GM04504 (cell line): ENCODE measurements at regions not wholly inside any gene's neighbourhood (a gene's known extent, or its start where the extent isn't known, plus 50 kb on each side); places are given as distances from the start of the nearest gene placed in this dataset.

Source experiments
- DNase-seq: peaks from one replicate; pipeline ENCODE4 v3.0.0-alpha.2; 2012; ENCODE audit warnings: low read depth

DNA sequence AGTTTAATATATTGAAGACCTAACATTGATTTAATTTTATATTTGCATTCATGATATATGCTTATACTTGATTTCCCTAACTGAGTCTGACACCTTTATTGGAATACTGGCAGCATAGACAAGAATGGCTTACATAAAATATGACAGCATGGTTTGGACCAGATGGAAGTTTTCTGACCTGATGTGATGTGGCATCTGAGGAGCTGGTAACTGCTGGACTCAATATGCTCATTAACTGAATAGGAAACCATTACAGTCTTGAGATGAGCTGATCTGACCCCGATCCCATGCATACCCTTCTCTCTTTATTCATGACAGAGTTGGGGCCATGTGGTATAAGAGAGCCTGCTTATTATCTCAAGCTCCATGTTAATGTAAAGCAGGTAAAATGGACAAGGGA is 604.8 kb upstream of the SEL1L start:
- no peak for DNase-seq

DNA sequence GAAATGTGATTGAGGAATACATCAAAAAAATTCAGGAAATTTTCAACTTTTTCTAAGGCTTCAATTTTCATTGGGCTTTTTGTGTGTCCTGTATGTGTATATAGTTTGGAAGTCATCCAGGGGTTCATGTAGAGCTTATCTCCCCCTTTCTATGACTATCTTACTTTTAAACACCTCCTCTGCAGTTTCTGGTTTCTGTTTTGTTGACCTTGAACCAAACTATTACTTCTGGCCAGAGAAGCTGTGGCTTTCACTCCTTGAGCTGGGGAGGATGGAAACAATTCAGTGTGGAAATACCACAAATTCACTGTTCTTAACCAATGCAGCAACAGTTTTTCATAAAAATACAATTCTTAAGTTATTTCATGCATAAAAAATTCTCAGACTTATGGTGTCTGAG is 613.2 kb upstream of the SEL1L start:
- no peak for DNase-seq

DNA sequence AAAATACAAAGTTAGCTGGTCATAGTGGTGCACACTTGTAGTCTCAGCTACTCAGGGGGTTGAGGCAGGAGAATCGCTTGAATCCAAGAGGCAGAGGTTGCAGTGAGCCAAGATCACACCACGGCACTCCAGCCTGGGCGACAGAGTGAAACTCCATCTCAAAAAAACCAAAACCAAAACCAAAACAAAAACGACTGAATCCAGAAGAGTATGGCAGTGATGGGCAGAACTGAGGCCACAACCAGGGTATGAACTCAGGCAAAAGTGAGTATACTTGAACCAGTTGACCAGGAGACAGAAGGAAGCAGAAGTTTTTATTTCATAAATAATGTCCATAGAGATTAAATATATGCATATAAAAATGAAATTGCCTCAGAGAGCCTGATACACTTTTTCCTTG is 620.0 kb upstream of the SEL1L start:
- no peak for DNase-seq

DNA sequence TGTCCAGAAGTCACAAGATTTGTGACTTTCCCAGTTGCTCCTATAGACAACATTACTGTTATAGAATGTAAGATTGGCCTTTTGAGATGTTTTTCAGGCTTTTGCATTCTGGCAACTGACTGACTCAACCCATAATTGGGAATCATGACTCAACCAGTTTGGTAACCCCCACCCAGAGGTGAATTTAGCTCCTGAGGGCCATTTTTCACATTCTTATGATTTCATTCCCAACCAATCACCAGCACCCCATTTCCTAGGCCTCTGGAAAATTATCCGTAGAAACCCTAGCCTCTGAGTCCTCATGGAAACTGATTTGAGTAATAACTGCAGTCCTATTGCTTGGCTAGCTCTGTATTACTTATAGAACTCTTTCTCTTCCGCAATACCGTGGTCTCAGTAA is 626.0 kb upstream of the SEL1L start:
- no peak for DNase-seq

DNA sequence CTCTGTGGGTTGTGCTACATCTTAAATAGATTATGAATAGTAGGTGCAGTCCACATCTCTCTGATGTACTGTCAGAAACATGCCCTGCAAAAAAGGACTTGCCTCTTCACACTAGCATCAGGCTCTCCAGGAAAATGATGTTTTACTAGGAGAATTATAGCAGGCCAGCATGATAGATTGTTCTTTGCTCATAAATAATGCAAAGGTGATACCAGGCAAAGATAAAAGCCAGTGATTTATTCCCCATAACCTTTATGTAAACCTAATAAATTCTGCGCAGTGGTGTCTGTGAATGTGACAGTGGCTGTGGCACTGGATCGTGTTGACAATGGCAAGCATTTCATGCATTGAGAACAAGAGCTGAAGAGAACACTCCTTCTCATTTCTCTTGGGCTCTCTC is 646.5 kb upstream of the SEL1L start:
- no peak for DNase-seq

DNA sequence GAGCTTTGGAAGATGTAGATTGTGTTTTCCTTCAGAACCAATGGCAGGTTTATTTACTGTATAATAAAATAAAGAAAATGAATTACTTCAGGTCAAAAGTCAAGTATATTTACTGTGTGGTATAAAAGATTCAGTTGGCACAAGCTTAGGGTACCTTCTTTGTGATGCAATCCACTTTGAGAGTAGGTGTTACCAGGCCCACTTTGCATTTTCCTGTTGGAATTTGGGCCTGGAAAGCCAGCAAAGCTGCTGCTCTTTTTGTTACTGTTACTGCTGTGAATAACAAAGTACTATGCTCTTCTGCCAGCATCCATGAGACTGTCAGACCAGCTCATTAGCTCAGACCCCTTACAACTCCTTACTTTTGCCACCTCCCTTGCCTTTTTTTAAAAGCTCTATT is 649.0 kb upstream of the SEL1L start:
- no peak for DNase-seq

DNA sequence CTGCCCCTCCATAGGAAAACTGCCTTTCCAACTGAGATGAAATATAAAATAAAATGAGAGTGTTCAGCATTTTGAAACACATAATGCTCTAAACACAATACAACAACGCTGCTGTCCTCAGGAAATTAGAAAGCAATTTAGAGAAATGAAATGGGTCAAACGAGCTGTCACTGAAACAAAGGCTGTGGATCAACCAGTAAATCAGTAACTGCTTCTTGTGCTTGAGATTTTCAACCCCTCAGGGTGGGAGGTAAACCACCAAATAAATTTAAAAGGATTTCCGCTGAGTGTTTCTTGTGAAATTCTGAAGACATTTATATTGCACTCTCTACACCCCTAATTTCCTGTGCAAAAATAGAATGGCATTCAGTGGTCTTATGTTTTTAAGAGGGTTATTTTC is 657.1 kb upstream of the SEL1L start:
- DNase-seq: no peak

DNA sequence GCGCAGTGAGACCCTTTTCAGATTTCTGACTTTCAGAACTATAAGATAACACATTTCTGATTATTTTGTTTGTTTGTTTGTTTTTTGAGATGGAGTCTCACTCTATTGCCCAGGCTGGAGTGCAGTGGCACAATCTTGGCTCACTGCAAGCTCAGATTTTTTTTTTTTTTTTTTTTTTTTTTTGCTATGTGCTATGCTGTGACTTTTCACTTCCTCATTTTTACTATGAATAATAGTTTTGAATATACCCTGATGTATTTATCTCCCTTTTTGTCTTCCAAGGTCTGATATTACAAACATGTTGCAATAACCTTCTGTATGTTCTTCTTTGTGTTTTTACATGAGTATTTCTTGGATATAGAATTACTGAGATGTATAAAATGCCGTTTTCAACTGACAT is 658.7 kb upstream of the SEL1L start:
- no peak for DNase-seq

DNA sequence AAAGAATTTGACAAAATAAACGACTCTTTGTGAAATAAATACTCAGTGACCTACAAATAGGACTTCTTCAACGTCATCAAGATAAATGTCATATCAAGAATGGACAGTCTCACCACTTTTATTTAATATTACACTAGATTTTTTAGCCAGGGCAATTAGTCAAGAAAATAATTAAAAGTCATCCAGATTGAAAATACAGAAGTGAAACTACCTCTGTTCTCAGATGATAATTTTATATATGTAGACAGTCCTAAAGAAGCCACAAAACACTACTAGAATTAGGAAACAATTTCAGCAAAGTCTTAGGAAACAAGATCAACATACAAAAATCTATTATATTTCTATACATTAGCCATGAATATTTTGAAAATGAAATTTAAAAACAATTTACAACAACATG is 689.6 kb upstream of the SEL1L start:
- no peak for DNase-seq

DNA sequence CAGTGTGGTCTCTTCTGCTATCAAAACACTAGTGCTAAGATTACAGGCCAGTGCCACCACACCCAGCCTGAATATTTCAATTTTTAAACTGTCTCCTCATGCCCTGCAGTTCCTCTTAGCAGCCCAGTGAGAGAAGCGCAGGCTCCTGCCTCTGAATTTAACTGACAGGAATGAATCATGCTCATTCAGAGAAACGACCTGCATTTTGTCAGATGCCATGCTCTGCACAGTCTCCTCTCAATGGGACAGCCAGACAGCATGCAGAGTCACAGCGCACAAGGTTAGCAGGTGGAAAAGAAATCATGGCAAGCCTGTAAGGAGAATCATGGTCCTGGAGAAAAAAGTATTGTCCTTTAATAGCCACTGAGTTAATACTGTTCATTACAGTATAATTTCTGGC is 691.0 kb upstream of the SEL1L start:
- DNase-seq: no peak

DNA sequence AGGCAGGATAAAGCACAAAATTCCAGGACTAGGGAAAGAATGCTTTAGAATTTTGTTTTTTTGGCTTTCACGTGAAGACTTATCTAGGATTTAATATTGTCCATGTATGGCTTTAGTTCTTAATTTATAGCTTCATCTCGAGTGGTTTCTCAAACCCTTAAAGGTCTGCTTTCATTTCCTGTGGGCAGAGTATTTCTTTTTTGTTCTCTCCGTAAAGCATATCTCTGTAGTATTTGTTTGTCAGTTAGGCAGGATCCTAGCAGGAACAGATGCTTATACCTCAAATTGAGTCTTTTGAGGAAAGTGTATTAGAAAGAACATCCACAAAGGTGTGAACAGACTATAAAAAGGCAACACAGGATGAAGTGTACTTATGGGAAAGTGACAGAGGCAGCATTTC is 697.1 kb upstream of the SEL1L start:
- no peak for DNase-seq

DNA sequence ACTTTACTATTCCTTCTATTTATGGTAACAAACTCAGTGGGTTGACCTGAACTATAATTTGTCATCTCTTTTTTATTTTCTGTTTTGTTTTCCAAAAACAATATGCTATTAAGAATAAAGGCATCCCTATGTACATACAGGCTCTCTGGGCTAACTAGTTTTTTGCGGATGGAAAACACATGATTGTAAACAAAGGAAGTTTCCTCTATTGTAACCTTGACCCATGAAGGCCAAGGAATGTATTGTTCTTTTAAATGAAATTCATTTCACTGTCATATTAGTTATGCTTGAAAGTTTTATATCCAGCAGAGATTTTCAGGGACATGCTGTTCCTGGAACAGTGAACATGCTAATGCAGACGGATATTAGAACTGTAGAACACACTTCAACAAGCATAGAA is 705.0 kb upstream of the SEL1L start:
- DNase-seq: no peak

DNA sequence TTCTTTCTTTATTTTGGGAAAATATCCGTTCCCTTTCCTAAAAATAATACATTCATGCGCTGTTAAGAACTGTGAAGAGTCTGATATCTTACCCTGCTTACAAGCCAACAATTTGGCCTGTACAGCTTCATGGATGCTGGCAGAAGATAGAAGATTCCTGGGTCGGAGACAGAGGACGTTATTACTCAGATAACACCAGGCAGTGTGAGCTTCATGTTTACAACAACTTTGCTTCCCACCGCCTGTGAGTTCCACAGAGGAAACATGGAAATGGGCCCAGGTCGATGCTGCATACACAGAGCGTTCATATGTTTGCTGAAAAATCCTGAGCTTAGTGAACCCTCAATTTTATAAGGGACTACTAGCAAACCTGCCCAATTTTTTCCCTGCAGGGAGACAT is 705.6 kb upstream of the SEL1L start:
- DNase-seq: no peak

DNA sequence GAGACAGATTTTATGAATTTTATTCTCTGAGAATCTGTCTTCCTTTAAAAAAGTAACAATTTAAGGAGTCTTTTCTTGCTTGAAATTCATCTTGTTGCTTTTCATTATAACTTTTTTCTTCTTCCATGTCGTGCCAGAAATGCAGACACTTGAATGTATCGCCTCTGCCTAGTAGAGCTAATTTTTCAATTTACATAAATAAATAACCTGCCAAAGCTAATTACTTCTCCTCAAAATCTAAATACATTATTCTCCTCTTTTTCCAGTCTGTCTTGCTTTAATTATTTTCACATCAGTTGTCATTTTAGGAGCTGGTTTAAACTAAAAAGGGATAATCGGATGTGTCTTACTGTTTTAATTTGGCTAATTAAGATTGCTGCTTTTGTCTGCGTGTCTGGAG is 711.1 kb upstream of the SEL1L start:
- no peak for DNase-seq

DNA sequence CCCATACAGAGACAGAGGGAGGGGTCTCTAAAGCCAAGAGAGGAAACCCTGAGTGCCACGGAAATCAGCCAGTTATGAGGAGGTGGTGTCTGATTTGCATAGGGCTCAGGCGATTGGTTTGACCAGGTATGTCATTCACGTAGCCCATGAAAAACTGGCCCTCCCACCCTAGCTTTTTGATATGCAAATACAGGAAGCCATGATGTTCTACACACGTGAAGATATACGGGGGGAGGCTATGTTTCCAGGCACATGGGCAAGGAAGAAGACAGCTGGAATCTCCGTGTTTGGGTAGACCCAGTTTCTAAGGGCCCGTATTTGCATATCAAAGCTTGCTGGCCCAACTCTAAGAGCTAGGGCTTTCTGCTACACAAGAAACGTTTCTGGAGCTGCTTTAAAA is 717.8 kb upstream of the SEL1L start:
- DNase-seq: no peak

DNA sequence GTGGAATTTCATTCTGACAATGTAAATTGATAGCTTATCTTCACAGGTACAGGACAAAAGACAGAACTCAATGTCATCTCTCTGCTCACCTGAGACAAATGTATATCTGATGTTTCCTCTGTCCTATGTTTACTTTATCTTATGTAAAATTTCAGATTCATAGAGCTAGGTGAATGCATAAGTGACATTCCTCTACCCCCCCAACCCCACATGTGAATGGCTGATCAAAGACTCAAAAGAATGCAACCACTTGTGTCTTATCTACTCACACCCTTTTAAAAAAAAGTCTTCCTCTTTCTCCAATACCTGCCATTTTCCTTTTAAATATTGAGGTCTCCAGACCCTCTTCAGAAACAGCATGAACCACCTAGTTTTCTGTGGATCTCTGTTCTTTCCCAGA is 736.6 kb upstream of the SEL1L start:
- DNase-seq: no peak

DNA sequence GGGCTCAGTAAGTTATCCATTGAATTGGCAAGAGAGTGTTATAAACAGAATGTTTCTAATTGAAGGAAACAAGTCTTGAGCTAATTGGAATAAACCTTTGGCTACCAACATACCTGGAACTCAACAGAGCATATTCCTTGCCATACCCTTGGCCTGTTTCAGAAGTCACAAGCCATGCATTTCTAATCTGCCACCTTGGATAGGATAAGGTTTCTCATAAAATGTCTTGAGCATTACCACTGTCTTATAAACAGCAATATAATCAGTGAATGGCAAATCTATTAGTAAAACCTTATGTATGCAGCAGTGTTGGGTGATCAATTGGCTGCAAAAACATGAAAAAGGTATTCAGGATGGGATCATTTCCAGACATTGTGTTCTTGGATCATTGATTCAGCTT is 765.2 kb upstream of the SEL1L start:
- DNase-seq: no peak

DNA sequence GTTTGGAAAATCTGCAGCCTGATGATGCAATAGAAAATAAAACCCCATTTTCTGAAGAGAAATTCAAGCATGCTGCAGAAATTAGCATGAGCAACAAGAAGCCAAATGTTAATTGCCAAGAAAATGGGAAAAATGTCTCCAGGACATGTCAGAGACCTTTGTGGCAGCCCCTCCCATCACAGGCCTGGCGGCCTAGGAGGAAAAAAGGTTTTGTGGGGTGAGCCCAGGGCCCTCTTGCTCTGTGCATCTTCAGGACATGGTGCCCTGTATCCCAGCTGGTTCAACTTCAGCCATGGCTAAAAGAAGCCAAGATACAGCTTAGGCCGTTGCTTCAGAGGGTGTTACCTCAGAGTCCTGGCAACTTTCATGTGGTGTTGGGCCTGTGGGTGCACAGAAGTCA is 775.5 kb upstream of the SEL1L start:
- no peak for DNase-seq

DNA sequence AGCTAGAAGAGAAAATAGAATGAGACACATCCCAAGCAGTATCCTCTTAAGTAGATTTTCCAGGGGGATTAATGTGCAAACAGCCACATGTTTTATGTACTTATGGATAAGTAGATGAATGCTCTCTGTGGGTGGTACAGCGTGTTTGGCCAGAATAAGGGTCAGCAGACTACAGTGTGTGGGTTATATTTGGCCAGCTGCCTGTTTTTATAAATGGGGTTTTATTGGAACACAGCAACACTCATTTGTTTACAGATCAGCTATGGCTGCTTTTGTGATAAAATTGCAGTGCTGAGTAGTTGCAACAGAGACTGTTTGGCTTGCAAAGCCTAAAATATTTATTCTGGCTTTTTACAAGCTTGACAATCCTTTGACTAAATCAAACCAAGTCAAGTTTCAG is 780.2 kb upstream of the SEL1L start:
- DNase-seq: no peak

DNA sequence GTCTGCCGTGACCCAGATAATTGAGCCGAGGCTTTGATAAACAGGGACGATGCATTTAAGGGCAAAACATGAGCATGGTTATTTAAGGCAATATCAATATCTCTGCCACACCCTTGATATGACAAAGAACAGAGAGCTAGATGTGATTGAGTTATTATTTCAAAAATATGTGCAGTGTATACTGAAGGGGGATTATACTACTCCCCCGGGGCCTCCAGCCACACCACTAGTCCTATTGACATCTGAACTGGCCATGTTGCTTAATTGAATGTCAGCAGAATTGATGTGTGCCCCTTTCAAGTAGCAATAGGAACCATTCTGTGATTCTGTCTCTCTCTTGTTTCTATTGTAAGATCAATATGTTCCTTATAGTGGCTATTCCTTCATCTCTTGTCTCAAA is 794.8 kb upstream of the SEL1L start:
- DNase-seq: no peak

DNA sequence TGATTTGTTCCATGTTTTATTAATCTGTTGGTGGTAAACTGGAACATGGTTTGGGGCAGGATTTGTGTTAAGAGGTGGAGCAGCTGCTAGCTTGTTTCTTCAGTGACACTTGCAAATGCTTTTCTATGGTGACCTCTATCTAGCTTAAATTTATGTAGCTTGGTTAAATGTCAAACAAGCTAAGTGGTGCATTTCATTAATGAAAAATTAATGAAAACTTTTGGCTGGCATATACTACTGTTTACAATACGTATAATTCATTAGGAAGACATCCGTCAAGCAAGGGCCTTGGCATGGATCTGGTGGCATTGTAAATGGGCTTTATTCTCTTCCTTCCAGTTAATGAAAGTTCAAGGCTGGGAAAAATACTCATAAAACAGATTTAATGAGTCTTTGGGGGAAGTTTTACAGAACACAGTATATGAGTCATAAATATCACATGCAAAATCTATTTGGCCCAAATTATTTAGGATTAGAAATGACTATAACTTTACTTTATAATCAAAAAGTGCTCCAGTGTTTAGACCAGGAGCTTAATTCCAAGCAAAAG is 807.7 kb upstream of the SEL1L start:
- DNase-seq: no peak

DNA sequence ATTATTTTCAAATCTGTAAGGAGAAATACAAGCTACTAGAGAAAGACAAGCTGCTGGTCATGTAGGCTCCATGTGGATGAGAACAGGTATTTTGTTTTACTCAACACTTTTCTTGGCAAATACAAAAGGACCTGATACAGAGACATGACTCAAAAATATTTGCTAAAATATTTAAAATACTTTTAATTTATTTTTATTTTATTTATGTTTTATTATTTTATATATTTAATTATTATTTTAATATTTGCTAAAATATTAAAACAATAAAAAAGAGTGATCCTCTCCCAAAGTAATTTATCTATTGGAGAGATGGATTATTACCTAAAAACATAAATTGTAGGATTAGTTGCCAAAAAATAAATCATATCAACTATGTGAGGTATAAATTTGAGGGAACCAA is 808.9 kb upstream of the SEL1L start:
- no peak for DNase-seq

DNA sequence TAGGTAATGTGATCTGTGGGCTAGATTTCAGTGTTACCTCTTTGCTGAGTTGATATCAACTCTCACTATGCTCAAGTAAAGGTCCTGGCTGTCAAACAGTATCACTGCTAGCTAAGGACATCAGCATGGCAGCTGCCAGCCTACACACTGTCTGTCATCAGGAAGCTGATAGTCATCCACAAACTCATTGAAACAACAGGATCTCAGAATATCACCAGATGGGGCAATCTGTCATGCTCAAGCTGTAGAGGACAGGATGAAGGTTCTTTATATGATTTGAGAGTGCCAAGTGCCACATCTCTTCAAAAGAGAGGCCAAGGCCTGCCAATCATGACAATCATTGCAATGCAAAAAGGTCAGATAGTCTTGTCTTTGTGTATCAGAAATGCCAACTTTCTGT is 811.5 kb upstream of the SEL1L start:
- DNase-seq: no peak

DNA sequence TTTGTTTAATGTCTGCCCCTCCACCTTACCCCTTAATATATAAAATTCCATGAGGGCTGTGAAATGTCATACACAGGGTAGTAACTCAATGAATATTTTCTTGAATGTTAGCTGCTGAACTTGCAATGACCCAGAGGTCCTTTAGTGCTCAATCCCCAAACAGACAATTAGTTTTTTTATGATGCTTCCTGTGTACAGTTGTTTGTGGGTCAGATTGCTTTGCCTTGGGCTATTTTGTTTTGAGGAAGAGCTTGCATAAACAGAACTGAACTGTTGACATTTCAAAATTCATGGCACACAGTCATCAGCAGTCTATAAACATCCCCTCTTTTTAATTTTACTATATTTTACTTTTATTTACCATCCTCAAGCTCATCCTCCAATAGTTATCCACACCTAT is 820.5 kb upstream of the SEL1L start:
- no peak for DNase-seq

DNA sequence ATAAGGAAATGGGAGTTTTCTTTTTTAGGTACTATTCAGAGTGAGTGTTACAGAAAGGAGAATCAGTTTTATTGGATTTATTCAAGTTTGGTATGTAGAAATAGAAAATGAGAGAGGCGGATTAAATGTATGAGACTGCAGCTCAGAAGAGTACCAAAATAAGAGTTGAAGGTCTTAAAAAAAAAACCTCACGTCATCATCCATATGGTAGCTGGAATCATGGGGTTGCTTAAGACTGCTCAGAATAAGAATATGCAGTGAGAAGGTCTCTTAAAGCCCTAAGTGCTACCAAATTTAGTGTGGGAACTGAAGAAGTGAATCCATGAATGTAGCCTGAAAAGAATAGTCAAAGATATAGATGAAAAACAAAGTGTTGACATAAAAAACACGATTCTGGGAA is 825.5 kb upstream of the SEL1L start:
- DNase-seq: no peak
